CD1c-positive myeloid dendritic cell (primary cell): ENCODE measurements at regions not wholly inside any gene's neighbourhood (a gene's known extent, or its start where the extent isn't known, plus 50 kb on each side); places are given as distances from the start of the nearest gene placed in this dataset.

Experiments
- DNase-seq: peaks from one replicate; pipeline ENCODE4 v3.0.0-alpha.2; 2016; ENCODE audit errors: extremely low spot score

- DNase-seq = no peak
These were observed 57.1 kb downstream of the HLA-A start for GRCh38 chr6:29999416-29999815.

DNA sequence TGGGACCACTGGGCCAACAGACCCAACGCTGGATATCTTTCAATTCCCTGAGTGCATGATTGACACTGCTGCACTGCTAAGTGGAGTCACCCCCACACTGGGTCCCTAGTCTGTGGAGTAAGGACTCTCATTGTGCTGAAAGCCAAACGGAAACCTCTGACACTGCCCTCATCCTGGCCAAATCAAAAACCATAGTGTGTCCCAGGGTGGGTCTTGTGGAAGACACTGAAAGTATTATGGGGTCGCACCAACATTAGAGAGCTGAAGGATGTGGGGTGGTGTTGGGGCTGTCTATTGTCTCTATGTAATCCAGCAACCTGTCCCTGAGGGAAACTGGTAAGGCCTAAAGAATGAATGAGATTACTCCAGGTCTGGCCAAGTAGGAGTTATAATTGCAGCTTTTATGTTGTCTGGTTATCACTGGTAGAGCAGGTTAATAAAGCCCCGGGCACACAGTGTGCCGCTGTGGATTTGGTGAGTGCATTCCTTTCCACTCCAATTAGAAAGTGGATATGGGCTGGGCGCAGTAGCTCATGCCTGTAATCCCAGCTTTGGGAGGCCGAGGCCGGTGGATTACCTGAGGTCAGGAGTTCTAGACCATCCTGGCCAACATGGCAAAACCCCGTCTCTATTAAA, 57.9 kb downstream of the HLA-A start:
- DNase-seq = no peak

- DNase-seq = no peak
These were observed 58.2 kb upstream of the POLR1H start for GRCh38 chr6:30002871-30003270.

- DNase-seq = peak; percentile 15
These were observed 55.6 kb upstream of the POLR1H start for GRCh38 chr6:30005482-30005881.

- DNase-seq = peak; percentile 57
These were observed 54.6 kb upstream of the POLR1H start for GRCh38 chr6:30006170-30007131.

DNA sequence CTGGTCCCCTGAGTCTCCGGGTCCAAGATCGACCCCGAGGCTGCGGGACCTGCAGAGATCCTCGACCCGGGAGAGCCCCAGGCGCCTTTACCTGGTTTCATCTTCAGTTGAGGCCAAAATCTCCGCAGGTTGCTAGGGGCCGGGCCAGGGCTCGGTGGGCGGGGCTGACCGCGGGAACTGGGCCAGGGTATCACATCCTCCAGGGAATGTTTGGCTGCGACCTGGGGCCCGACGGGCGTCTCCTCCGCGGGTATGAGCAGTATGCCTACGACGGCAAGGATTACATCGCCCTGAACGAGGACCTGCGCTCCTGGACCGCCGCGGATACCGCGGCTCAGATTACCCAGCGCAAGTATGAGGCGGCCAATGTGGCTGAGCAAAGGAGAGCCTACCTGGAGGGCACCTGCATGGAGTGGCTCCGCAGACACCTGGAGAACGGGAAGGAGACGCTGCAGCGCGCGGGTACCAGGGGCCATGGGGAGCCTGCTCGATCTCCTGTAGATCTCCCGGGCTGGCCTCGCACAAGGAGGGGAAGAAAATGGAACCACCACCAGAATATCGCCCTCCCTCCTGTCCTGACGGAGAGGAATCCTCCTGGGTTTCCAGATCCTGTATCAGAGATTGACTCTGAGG, 53.8 kb upstream of the POLR1H start:
- DNase-seq = no peak

DNA sequence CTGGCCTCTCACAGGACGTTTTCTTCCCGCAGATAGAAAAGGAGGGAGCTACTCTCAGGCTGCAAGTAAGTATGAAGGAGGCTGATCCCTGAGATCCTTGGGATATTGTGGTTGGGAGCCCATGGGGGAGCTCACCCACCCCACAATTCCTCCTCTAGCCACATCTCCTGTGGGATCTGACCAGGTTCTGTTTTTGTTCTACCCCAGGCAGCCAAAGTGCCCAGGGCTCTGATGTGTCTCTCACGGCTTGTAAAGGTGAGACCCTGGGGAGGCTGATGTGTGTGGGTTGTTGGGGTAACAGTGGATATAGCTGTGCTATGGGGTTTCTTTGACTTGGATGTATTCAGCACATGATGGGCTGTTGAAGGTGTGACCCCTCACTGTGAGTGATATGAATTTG, 52.0 kb upstream of the POLR1H start:
- no peak for DNase-seq
